H9 (cell line): ENCODE measurements at regions not wholly inside any gene's neighbourhood (a gene's known extent, or its start where the extent isn't known, plus 50 kb on each side); places are given as distances from the start of the nearest gene placed in this dataset.
A peak's percentile ranks its signal among the peaks of the same experiment; 100 is the strongest.

Source experiments
- DNase-seq: peaks from one replicate; pipeline ENCODE4 v3.0.0-alpha.2; 2017
- H2AFZ ChIP-seq: one replicate; pipeline ENCODE4 v1.6.1; 2013; ENCODE audit warnings: mild to moderate bottlenecking, low read length, control low read depth, moderate library complexity
- H2AK5ac ChIP-seq: 2 replicates; pipeline ENCODE4 v1.6.1; 2013; ENCODE audit warnings: low read length, control low read depth, mixed read lengths; ENCODE audit not compliant: insufficient read length
- H2BK120ac ChIP-seq: one replicate; pipeline ENCODE4 v1.6.1; 2013; ENCODE audit warnings: low read depth, mild to moderate bottlenecking, low read length, control low read depth, inconsistent platforms; ENCODE audit not compliant: poor library complexity, severe bottlenecking
- H2BK12ac ChIP-seq: 2 replicates; pipeline ENCODE4 v1.6.1; 2013; ENCODE audit warnings: low read length, control low read depth, mixed read lengths, low read depth; ENCODE audit not compliant: insufficient read length
- H2BK15ac ChIP-seq: 2 replicates; pipeline ENCODE4 v1.6.1; 2013; ENCODE audit warnings: low read depth, low read length, control low read depth
- H2BK20ac ChIP-seq: one replicate; pipeline ENCODE4 v1.6.1; 2013; ENCODE audit warnings: low read depth, mild to moderate bottlenecking, low read length, control low read depth, inconsistent platforms; ENCODE audit not compliant: poor library complexity, severe bottlenecking
- H2BK5ac ChIP-seq: 2 replicates; pipeline ENCODE4 v1.6.1; 2013; ENCODE audit warnings: low read length, control low read depth, mixed read lengths; ENCODE audit not compliant: insufficient read length
- H3K14ac ChIP-seq: 2 replicates; pipeline ENCODE4 v1.6.1; 2013; ENCODE audit warnings: low read length, control low read depth; ENCODE audit not compliant: insufficient read depth
- H3K18ac ChIP-seq: 2 replicates; pipeline ENCODE4 v1.6.1; 2013; ENCODE audit warnings: low read depth, mild to moderate bottlenecking, mixed read lengths, low read length, control low read depth; ENCODE audit not compliant: insufficient read length
- H3K23ac ChIP-seq: 2 replicates; pipeline ENCODE4 v1.6.1; 2013; ENCODE audit warnings: low read length, control low read depth, mixed read lengths, low read depth; ENCODE audit not compliant: insufficient read length
- H3K23me2 ChIP-seq: 2 replicates; pipeline ENCODE4 v1.6.1; 2013; ENCODE audit warnings: low read depth, mild to moderate bottlenecking, mixed read lengths, low read length, control low read depth; ENCODE audit not compliant: insufficient read length, poor library complexity, severe bottlenecking
- H3K27ac ChIP-seq: 2 replicates; pipeline ENCODE4 v1.5.1; 2013; ENCODE audit warnings: low read length, control low read depth, mixed read lengths, low read depth; ENCODE audit not compliant: insufficient read length
- H3K27me3 ChIP-seq: 2 replicates; pipeline ENCODE4 v1.6.1; 2013; ENCODE audit warnings: low read length, control low read depth, inconsistent platforms; ENCODE audit not compliant: insufficient read depth
- H3K4ac ChIP-seq: 2 replicates; pipeline ENCODE4 v1.6.1; 2013; ENCODE audit warnings: low read depth, mild to moderate bottlenecking, control low read depth, inconsistent platforms, low read length, moderate library complexity
- H3K4me1 ChIP-seq: 2 replicates; pipeline ENCODE4 v1.6.1; 2013; ENCODE audit warnings: low read length, control low read depth, inconsistent platforms; ENCODE audit not compliant: insufficient read depth
- H3K4me2 ChIP-seq: 2 replicates; pipeline ENCODE4 v1.6.1; 2013; ENCODE audit warnings: low read length, control low read depth, mixed read lengths; ENCODE audit not compliant: insufficient read length, insufficient read depth
- H3K56ac ChIP-seq: 2 replicates; pipeline ENCODE4 v1.6.1; 2013; ENCODE audit warnings: low read depth, mild to moderate bottlenecking, mixed read lengths, low read length, control low read depth; ENCODE audit not compliant: insufficient read length
- H3K79me1 ChIP-seq: 2 replicates; pipeline ENCODE4 v1.6.1; 2013; ENCODE audit warnings: low read depth, mild to moderate bottlenecking, moderate library complexity, low read length, control low read depth, inconsistent platforms; ENCODE audit not compliant: insufficient read depth, poor library complexity, severe bottlenecking
- H3K79me2 ChIP-seq: 2 replicates; pipeline ENCODE4 v1.6.1; 2013; ENCODE audit warnings: low read length, control low read depth, inconsistent platforms; ENCODE audit not compliant: insufficient read depth
- H3K9ac ChIP-seq: 2 replicates; pipeline ENCODE4 v1.6.1; 2013; ENCODE audit warnings: low read length, control low read depth, mixed read lengths; ENCODE audit not compliant: insufficient read length; ENCODE audit errors: extremely low read depth
- H3K9me3 ChIP-seq: one replicate; pipeline ENCODE4 v1.6.1; 2013; ENCODE audit warnings: low read depth, low read length, inconsistent platforms; ENCODE audit not compliant: control insufficient read depth
- H3T11ph ChIP-seq: one replicate; pipeline ENCODE4 v1.6.1; 2013; ENCODE audit warnings: mild to moderate bottlenecking, low read length, control low read depth, inconsistent platforms
- H4K20me1 ChIP-seq: one replicate; pipeline ENCODE4 v1.6.1; 2013; ENCODE audit not compliant: control insufficient read depth, insufficient read length, insufficient read depth
- H4K5ac ChIP-seq: 2 replicates; pipeline ENCODE4 v1.6.1; 2013; ENCODE audit warnings: low read depth, mild to moderate bottlenecking, mixed read lengths, low read length, control low read depth; ENCODE audit not compliant: insufficient read length
- H4K8ac ChIP-seq: replicated peaks from 2 replicates; pipeline ENCODE4 v1.6.1; 2013; ENCODE audit warnings: low read length, control low read depth, mixed read lengths, low read depth; ENCODE audit not compliant: insufficient read length
- H4K91ac ChIP-seq: 2 replicates; pipeline ENCODE4 v1.6.1; 2013; ENCODE audit warnings: low read depth, mild to moderate bottlenecking, moderate library complexity, mixed read lengths, low read length, control low read depth; ENCODE audit not compliant: insufficient read length
- H3K27ac Mint-ChIP-seq, 3 experiments: 2 replicates in 2 of 3; 3 replicates in 1 of 3; pipeline ENCODE4 v1.8.0; 2020 to 2021; ENCODE audit warnings: mixed read lengths in 3 of 3, mild to moderate bottlenecking in 1 of 3, moderate library complexity in 1 of 3
- H3K27me3 Mint-ChIP-seq: 2 replicates; pipeline ENCODE4 v1.8.0; 2021; ENCODE audit warnings: low read depth, mild to moderate bottlenecking, moderate library complexity, mixed read lengths
- H3K36me3 Mint-ChIP-seq, 3 experiments: 2 replicates in 2 of 3; 3 replicates in 1 of 3; pipeline ENCODE4 v1.8.0; 2020 to 2021; ENCODE audit warnings: low read depth in 3 of 3, mixed read lengths in 3 of 3; ENCODE audit not compliant: insufficient read depth in 1 of 3
- H3K4me1 Mint-ChIP-seq, 2 experiments: 2 replicates each; pipeline ENCODE4 v1.8.0; 2020; ENCODE audit warnings: mixed read lengths in 2 of 2
- H3K4me3 Mint-ChIP-seq, 2 experiments: 2 replicates in 1 of 2; 3 replicates in 1 of 2; pipeline ENCODE4 v1.8.0; 2020 to 2021; ENCODE audit warnings: mild to moderate bottlenecking in 2 of 2, mixed read lengths in 2 of 2, moderate library complexity in 1 of 2
- H3K9me3 Mint-ChIP-seq, 2 experiments: 2 replicates in 1 of 2; 3 replicates in 1 of 2; pipeline ENCODE4 v1.8.0; 2020; ENCODE audit warnings: mild to moderate bottlenecking in 2 of 2, mixed read lengths in 2 of 2, moderate library complexity in 1 of 2
- WGBS: extraction: QIAGEN DNeasy Blood & Tissue Kit; methylation state at CpG from one replicate; pipeline ENCODE4 v1.1.7; 2013; ENCODE audit warnings: missing lambda C conversion rate, low lambda C conversion rate, mixed read lengths; ENCODE audit not compliant: insufficient read length; ENCODE audit errors: extremely low coverage; 5-methylcytosine and 5-hydroxymethylcytosine counted together
- TF ChIP-seq, protein P1 (sequence below): fragments of 200-600 bp; sonication (generic); conservative IDR thresholded peaks from 3 replicates; pipeline ENCODE4 v1.8.0; 2021; ENCODE audit warnings: antibody characterized with exemption, mild to moderate bottlenecking

GRCh38 chr7:155213955-155214740 lies 83.5 kb upstream of the INSIG1 start:
- Histone ChIP-seq H3K4ac (no peak overlapping the region), H4K5ac (no peak overlapping the region), H2BK12ac (no peak overlapping the region), H3K23ac (no peak overlapping the region), H4K20me1 (no peaks in the 10 kb centered on the region), H3K4me2 (no peak overlapping the region), H2BK5ac (no peak overlapping the region), H4K91ac (no peak overlapping the region), H3K9me3 (no peaks in the 10 kb centered on the region), H3K56ac (no peak overlapping the region), H2AK5ac (no peak overlapping the region), H3K27me3 (no peaks in the 10 kb centered on the region), H3K4me1 (no peaks in the 10 kb centered on the region), H3K9ac (no peak overlapping the region), H3K79me1 (no peaks in the 10 kb centered on the region), H3K18ac (no peak overlapping the region), H2BK15ac (no peak overlapping the region), H2AFZ (no peak overlapping the region), H3K14ac (no peak overlapping the region; the same call in 1 of the 2 replicates), H3K79me2 (no peaks in the 10 kb centered on the region), H3T11ph (no peak overlapping the region), H2BK20ac (no peak overlapping the region), H3K23me2 (no peaks in the 10 kb centered on the region), H2BK120ac (no peak overlapping the region), H3K27ac (no peak overlapping the region), H4K8ac (no peak overlapping the region)
- Mint-ChIP-seq H3K27me3 (peaks cover 4% of the 10 kb centered on the region), H3K27ac (peak overlapping the region in 2 of 3 experiments; percentile 44 to 52; a peak in 3 of 7 replicates), H3K9me3 (no peaks in the 10 kb centered on the region; a peak in 1 of 5 replicates), H3K36me3 (no peaks in the 10 kb centered on the region; a peak in 1 of 7 replicates), H3K4me3 (no peak overlapping the region), H3K4me1 (peaks cover 19 to 31% of the 10 kb centered on the region in 2 experiments)
- WGBS, result no CpG with 5 or more reads among the region's 26 CpGs
- TF ChIP-seq, protein P1, sequence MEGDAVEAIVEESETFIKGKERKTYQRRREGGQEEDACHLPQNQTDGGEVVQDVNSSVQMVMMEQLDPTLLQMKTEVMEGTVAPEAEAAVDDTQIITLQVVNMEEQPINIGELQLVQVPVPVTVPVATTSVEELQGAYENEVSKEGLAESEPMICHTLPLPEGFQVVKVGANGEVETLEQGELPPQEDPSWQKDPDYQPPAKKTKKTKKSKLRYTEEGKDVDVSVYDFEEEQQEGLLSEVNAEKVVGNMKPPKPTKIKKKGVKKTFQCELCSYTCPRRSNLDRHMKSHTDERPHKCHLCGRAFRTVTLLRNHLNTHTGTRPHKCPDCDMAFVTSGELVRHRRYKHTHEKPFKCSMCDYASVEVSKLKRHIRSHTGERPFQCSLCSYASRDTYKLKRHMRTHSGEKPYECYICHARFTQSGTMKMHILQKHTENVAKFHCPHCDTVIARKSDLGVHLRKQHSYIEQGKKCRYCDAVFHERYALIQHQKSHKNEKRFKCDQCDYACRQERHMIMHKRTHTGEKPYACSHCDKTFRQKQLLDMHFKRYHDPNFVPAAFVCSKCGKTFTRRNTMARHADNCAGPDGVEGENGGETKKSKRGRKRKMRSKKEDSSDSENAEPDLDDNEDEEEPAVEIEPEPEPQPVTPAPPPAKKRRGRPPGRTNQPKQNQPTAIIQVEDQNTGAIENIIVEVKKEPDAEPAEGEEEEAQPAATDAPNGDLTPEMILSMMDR, result no peak
- no peak for DNase-seq
